Loucy (cell line): ENCODE measurements at regions not wholly inside any gene's neighbourhood (a gene's known extent, or its start where the extent isn't known, plus 50 kb on each side); places are given as distances from the start of the nearest gene placed in this dataset.

Experiments
- H2AFZ ChIP-seq: fragments of 200-600 bp; sonication (generic); 2 replicates; pipeline ENCODE4 v1.6.0; 2016; ENCODE audit warnings: antibody characterized with exemption, mild to moderate bottlenecking, low read length, moderate library complexity
- H3F3A ChIP-seq: fragments of 200-600 bp; 2 replicates; pipeline ENCODE4 v1.6.0; 2016; ENCODE audit warnings: antibody characterized with exemption, low read depth, mild to moderate bottlenecking
- H3K27me3 ChIP-seq: fragments of 200-600 bp; sonication (generic); 2 replicates; pipeline ENCODE4 v1.6.1; 2014; ENCODE audit warnings: low read length, mild to moderate bottlenecking; ENCODE audit not compliant: insufficient read depth, poor library complexity, severe bottlenecking
- H3K36me3 ChIP-seq: fragments of 200-600 bp; sonication (generic); 2 replicates; pipeline ENCODE4 v1.6.1; 2016; ENCODE audit warnings: low read length; ENCODE audit not compliant: insufficient read depth
- H3K4me1 ChIP-seq: fragments of 200-600 bp; sonication (generic); 2 replicates; pipeline ENCODE4 v1.5.1; 2014; ENCODE audit warnings: low read length, mild to moderate bottlenecking; ENCODE audit not compliant: insufficient read depth, poor library complexity, severe bottlenecking
- H3K4me2 ChIP-seq: fragments of 200-600 bp; sonication (generic); 2 replicates; pipeline ENCODE4 v1.6.0; 2014; ENCODE audit warnings: antibody characterized with exemption, low read length, low read depth, mild to moderate bottlenecking; ENCODE audit not compliant: poor library complexity, severe bottlenecking
- H3K4me3 ChIP-seq: fragments of 200-600 bp; sonication (generic); 2 replicates; pipeline ENCODE4 v1.5.1; 2014; ENCODE audit warnings: low read length, mild to moderate bottlenecking, mixed read lengths; ENCODE audit not compliant: poor library complexity, severe bottlenecking
- H3K79me2 ChIP-seq: fragments of 200-600 bp; sonication (generic); 2 replicates; pipeline ENCODE4 v1.6.1; 2014; ENCODE audit warnings: low read length; ENCODE audit not compliant: insufficient read depth
- H3K9ac ChIP-seq: fragments of 200-600 bp; sonication (generic); 2 replicates; pipeline ENCODE4 v1.6.0; 2014; ENCODE audit warnings: mild to moderate bottlenecking, low read depth, low read length, moderate library complexity; ENCODE audit not compliant: poor library complexity, severe bottlenecking
- H3K9me2 ChIP-seq: fragments of 200-600 bp; sonication (generic); replicated peaks from 2 replicates; pipeline ENCODE4 v1.6.1; 2016; ENCODE audit warnings: low read depth, low read length, mixed read lengths
- H3K9me3 ChIP-seq: fragments of 200-600 bp; sonication (generic); 2 replicates; pipeline ENCODE4 v1.6.1; 2014; ENCODE audit warnings: mild to moderate bottlenecking, antibody characterized with exemption, low read length, low read depth; ENCODE audit not compliant: insufficient read depth
- H4K20me1 ChIP-seq: fragments of 200-600 bp; sonication (generic); 2 replicates; pipeline ENCODE4 v1.6.0; 2014; ENCODE audit warnings: antibody characterized with exemption, low read length, mild to moderate bottlenecking; ENCODE audit not compliant: insufficient read depth, poor library complexity, severe bottlenecking
- EZH2phosphoT487 ChIP-seq: fragments of 200-600 bp; IDR thresholded peaks from 2 replicates; pipeline ENCODE4 v1.6.1; 2018; ENCODE audit warnings: antibody characterized with exemption, mild to moderate bottlenecking, moderate library complexity, borderline replicate concordance
- TF ChIP-seq, protein P1 (sequence below): fragments of 200-600 bp; sonication (generic); conservative IDR thresholded peaks from 2 replicates; pipeline ENCODE4 v1.5.1; 2014; ENCODE audit warnings: mild to moderate bottlenecking, antibody characterized with exemption, low read length

DNA sequence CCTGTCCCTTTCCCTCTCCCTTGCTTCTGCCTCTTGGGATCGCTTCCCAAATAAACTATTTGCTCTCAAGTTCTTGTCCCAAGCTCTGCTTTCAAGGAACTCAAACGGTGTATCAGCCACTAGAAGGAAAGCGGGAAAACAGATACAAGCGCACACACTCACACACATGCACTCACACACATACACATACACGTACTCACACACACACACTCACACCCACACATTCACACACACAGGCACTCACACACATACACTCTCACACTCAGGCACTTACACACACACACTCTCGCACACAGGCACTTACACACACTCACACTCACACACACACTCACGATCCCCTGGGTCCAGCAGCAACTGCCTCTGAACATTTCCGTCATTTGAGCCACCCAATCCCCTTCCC, 121.9 kb downstream of the RAB11FIP2 start:
- no peak overlapping the region for H3K4me2 ChIP-seq
- H3K4me3 ChIP-seq = no peak overlapping the region
- H2AFZ ChIP-seq = no peak overlapping the region
- no peak overlapping the region for H3K9ac ChIP-seq
- no peaks in the 10 kb centered on the region for H3K27me3 ChIP-seq
- no peaks in the 10 kb centered on the region for H3K4me1 ChIP-seq
- H3K36me3 ChIP-seq = no peaks in the 10 kb centered on the region
- H4K20me1 ChIP-seq = no peaks in the 10 kb centered on the region
- no peaks in the 10 kb centered on the region for H3K79me2 ChIP-seq
- TF ChIP-seq, protein P1, sequence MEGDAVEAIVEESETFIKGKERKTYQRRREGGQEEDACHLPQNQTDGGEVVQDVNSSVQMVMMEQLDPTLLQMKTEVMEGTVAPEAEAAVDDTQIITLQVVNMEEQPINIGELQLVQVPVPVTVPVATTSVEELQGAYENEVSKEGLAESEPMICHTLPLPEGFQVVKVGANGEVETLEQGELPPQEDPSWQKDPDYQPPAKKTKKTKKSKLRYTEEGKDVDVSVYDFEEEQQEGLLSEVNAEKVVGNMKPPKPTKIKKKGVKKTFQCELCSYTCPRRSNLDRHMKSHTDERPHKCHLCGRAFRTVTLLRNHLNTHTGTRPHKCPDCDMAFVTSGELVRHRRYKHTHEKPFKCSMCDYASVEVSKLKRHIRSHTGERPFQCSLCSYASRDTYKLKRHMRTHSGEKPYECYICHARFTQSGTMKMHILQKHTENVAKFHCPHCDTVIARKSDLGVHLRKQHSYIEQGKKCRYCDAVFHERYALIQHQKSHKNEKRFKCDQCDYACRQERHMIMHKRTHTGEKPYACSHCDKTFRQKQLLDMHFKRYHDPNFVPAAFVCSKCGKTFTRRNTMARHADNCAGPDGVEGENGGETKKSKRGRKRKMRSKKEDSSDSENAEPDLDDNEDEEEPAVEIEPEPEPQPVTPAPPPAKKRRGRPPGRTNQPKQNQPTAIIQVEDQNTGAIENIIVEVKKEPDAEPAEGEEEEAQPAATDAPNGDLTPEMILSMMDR = no peak
- TF ChIP-seq EZH2phosphoT487 = no peak
- H3K9me3 ChIP-seq = no peaks in the 10 kb centered on the region
- no peaks in the 10 kb centered on the region for H3F3A ChIP-seq
- no peaks in the 10 kb centered on the region for H3K9me2 ChIP-seq

DNA sequence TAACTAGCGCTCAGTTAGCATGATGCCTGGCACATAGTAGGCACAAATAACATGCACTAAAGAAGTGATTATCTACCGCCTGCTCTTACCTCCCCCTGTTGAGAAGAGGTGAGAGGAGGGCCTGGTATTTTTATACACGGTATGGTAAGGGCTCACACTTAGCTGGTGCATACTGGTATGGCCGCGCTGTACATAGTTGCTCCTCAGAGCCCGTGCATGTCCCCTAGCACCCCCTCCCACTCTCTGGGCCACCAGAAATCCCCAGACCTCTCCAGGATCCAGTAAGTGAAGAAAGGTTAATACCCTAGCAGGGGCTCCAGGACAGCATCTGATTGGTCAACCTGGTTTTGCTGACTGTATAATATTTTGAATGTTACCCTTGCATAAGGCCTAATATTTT, 121.4 kb downstream of the RAB11FIP2 start:
- Histone ChIP-seq H4K20me1 (no peaks in the 10 kb centered on the region), H3K9me3 (no peaks in the 10 kb centered on the region), H3F3A (no peaks in the 10 kb centered on the region), H3K4me1 (no peaks in the 10 kb centered on the region), H3K4me3 (no peak overlapping the region), H2AFZ (no peak overlapping the region), H3K4me2 (no peak overlapping the region), H3K36me3 (no peaks in the 10 kb centered on the region), H3K79me2 (no peaks in the 10 kb centered on the region), H3K9ac (no peak overlapping the region), H3K27me3 (no peaks in the 10 kb centered on the region), H3K9me2 (no peaks in the 10 kb centered on the region)
- TF ChIP-seq, protein P1 = no peak
- no peak for TF ChIP-seq EZH2phosphoT487

DNA sequence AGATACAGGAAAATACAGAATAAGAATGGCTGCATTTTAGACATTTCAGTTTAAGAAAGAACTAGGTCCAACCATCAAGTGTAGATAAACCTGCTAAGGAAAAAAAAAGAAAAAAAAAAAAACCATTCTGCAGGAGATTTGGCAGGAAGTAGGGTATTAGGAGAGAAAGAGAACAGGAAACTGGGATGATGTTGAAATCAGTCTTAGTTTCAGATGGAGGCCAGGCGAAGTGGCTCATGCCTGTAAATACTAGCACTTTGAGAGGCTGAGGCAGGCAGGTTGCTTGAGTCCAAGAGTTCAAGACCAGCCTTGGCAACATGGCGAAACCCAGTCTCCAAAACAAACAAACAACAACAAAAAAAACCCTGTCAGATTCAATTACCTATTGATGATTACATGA, 120.2 kb downstream of the RAB11FIP2 start:
- Histone ChIP-seq H3K9me2 (no peaks in the 10 kb centered on the region), H3K9ac (no peak overlapping the region), H3K79me2 (no peaks in the 10 kb centered on the region), H3K9me3 (no peaks in the 10 kb centered on the region), H3K36me3 (no peaks in the 10 kb centered on the region), H3K27me3 (no peaks in the 10 kb centered on the region), H3F3A (no peaks in the 10 kb centered on the region), H3K4me1 (no peaks in the 10 kb centered on the region), H3K4me3 (no peak overlapping the region), H2AFZ (no peak overlapping the region), H4K20me1 (no peaks in the 10 kb centered on the region), H3K4me2 (no peak overlapping the region)
- TF ChIP-seq EZH2phosphoT487 = no peak
- TF ChIP-seq, protein P1 = no peak
